HG02588 (cell line): ENCODE measurements at regions not wholly inside any gene's neighbourhood (a gene's known extent, or its start where the extent isn't known, plus 50 kb on each side); places are given as distances from the start of the nearest gene placed in this dataset.

Experiments
- ATAC-seq: cut with Tn5 transposase; IDR thresholded peaks from one replicate; pipeline ENCODE4 v1.9.1; 2021; ENCODE audit warnings: mild to moderate bottlenecking, moderate library complexity; ENCODE audit not compliant: unreplicated experiment

GRCh38 chr11:92644595-92645445 is 324.6 kb upstream of the MTNR1B start:
- ATAC-seq = no peak

DNA sequence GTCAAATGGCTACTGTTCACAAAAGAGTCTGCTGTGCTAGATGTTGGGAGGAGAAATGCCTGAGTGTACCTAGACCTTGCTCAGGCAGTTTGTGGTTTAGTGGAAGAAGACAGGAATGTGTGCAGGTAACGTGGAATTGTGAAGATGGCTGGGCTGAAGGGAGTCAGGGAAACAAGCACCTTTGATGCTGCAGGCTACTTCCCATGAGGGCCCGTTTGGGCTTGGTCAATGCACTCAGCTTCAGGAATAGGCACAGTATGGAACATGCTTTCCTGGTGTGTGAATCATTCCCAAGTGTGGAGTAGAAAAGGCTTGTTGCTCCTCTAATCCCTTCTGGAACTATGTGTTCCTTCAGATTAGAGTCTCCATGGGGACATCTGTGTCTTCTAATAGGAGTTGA is 318.3 kb upstream of the MTNR1B start:
- ATAC-seq = no peak

DNA sequence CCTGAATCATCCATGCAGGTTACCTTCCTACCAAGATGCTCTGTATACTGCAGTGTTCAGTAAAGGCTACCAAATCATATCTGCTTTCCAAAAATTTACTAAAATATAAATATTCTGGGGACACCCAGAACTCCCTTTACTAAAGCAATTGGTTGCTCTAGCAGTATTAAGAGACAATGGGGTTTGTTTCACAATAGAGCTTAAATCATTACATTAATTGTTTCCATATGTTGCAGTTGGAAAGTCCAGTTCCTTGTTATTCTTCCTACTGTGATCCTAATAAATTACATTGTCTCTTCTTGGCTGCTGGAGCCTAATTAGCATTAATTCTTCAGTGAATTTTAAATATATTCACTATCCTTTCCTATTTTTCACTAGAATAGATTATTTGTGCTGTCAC is 316.0 kb upstream of the MTNR1B start:
- ATAC-seq = no peak

DNA sequence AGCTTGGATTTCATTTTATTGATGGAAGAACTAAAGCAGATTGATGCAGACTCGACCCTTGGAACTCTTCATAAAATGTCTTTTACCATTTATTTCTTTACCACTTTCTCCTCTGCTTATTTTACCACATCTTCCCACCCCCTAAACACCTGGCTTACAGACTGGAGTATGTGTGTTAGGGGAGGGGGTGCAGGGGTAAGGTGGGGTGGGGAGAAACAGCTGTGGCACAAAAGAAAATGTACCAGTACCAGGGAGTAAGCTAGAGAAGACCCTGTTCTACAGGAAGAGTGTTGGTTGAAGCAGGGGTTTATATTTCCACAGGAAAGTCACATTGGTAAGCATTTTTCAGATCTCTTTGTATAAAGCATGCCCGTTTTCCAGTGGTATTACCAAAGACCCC is 312.7 kb upstream of the MTNR1B start:
- ATAC-seq = no peak

GRCh38 chr11:92657226-92657625 is 312.2 kb upstream of the MTNR1B start:
- no peak for ATAC-seq

DNA sequence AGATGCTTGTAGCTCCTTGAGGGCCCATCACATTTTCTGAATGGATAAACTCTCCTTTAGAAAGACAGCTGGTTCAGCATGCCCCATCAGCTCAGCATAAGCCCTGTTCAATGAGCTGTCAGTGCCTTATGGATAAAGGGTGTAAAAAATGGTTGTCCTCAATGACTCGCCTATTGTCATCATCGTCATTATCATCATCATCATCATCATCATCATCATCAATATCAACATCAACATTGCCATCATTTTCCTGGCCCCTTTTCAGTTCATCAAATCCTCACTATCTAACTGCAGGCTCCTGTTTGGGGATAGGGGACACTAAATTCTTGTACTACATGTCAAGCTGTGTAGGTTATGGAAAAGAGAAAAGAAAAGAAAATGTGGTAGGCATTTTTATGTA is 310.7 kb upstream of the MTNR1B start:
- ATAC-seq = no peak

DNA sequence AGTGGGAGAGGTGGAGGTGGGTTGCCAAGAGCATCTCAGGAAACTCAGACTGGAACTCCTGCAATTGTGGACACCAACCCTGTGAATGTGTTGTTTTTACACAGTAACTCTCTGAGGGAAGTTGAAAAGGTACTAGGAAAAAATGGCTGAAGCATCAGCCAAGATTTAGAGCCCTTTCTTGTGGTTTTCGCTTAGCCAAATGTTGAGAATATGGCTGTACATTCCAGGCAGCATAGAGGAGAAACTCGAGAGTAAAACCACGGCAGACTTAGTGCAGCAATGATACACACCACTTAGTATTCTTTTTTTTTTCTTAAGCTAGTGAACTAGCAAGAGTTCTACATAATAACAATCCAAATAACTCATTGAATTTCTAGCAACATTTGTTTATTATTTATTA is 309.7 kb upstream of the MTNR1B start:
- no peak for ATAC-seq

GRCh38 chr11:92662601-92663360 is 306.7 kb upstream of the MTNR1B start:
- no peak for ATAC-seq

GRCh38 chr11:92663539-92663938 is 305.9 kb upstream of the MTNR1B start:
- ATAC-seq = no peak

GRCh38 chr11:92667486-92668152 is 301.8 kb upstream of the MTNR1B start:
- no peak for ATAC-seq

- ATAC-seq = no peak
These were observed 299.1 kb upstream of the MTNR1B start for GRCh38 chr11:92670308-92670890.

DNA sequence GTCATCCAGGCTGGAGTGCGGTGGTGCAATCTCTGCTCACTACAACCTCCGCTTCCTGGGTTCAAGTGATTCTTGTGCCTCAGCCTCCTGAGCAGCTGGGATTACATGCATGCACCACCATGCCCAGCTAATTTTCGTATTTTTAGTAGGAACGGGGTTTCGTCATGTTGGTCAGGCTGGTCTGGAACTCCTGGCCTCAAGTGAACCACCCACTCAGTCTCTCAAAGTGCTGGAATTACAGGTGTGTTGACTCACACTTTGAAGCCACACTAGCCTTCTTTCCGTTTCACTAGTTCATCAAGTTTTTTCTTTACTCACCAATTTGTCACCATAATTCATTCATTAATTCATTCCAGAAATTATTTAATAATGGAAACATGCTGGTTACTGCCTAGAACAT is 298.4 kb upstream of the MTNR1B start:
- ATAC-seq = no peak

DNA sequence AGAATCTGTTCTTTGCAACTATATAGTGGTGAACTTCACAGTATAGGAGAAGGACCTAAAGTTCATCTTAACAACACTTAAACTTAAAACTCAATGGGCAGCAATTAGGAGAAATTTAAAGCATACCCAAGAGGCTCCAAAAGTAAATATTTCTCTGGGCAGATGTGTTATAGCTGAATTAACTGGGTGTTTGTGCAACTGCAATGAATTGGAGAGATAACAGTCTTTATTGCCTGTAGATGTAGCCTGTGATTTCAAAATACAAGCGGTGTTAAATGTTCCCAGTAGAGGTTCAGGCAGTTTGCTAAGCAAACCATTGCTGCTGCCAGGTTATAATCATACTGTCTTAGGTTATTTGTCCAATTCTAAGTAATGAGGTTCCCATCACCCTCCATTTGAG is 294.1 kb upstream of the MTNR1B start:
- no peak for ATAC-seq

DNA sequence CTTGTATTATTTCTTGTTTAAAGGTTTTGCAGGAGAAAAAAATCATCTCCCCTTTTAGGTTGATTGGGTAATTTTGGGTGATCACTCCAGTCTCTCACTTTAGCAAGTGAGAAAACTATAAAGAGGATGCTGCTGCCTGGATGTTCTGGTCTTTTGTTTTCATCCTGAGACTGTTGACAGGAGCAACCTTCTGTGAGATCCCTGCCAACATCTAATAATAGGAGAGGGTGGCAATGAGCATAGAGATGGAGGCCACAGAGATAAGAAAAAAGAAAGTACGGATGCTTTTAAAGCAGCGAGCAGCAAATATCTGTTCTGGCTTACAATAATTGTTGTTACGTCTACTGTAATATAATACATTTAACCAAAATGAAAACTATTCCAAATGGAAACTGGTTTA is 293.6 kb upstream of the MTNR1B start:
- ATAC-seq = no peak

DNA sequence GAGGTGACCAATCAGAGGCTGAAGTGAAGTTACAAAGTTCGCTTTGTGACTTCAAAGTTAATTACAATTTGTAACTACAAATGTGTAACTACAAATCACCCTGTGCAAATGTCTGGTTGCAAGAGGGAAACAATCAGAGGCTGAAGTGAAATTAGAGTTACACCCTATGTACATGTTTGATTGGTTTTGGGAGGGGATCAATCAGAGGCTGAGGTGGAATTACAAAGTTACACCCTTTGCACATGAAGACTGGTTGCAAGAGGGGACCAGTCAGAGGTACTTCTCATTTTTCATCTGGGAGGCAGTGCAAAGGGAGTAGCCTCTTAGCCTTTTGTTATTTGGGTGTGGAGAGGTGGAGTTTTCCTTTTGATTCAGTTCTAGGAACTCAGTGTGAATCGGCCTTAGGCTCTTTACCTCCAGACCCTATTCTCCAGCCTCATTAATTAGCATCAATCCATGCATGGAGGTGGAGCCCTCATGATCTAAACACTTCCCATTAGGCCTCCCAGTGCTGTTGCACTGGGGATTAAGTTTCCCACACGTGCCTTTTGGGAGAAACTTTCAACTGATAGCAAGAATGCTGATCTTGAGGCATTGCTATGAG is 291.3 kb upstream of the MTNR1B start:
- ATAC-seq = no peak

DNA sequence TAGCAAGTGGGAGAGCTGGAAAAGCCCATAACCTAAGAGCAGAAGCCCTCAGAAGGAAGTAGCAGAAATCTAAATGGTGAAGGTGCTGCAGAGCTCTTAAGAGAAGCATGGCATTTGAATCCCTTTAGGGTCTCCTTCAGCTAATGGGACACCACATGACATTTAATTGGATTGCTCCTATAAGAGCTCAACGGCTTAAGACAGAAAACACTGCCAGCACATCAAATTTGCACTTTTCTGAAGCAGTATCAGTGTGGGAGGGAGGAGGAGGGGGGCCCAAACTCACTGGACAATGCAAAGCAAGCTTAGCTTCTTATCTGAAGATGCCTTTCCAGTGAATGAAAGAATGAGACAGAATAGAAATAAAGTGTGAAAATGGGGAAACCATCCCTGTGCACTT is 287.9 kb upstream of the MTNR1B start:
- ATAC-seq = no peak

DNA sequence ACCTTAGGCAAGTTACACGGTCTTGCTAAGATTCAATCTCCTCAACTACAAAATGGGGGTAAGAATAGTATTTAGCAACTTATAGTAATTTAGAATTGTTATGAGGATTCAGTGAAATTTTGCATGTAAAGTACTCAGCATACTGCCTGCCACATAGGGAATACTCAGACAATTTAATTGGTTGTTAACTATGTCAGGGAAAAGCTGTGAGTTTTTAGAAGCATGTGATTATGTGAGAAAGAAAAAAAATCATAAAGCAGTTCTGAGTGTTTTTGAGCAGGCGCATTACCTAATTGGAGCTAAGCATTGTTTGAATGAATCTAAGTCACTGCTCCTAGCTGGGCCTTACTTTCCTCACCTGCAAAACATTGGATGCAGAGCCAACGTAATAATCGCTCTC is 287.3 kb upstream of the MTNR1B start:
- ATAC-seq = no peak

- ATAC-seq = no peak
These were observed 286.5 kb upstream of the MTNR1B start for GRCh38 chr11:92682952-92683351.

GRCh38 chr11:92685049-92685448 is 284.4 kb upstream of the MTNR1B start:
- ATAC-seq = no peak

- no peak for ATAC-seq
These were observed 281.7 kb upstream of the MTNR1B start for GRCh38 chr11:92687724-92688123.

- ATAC-seq = no peak
These were observed 281.0 kb upstream of the MTNR1B start for GRCh38 chr11:92688416-92688815.
